GM21447 (cell line): ENCODE measurements at regions not wholly inside any gene's neighbourhood (a gene's known extent, or its start where the extent isn't known, plus 50 kb on each side); places are given as distances from the start of the nearest gene placed in this dataset.

ENCODE experiments used
- ATAC-seq: cut with Tn5 transposase; IDR thresholded peaks from one replicate; pipeline ENCODE4 v1.9.1; 2021; ENCODE audit not compliant: unreplicated experiment

GRCh38 chr1:55272994-55273393 is 57.8 kb upstream of the USP24 start:
- no peak for ATAC-seq
